OCI-LY7 (cell line): ENCODE measurements at regions not wholly inside any gene's neighbourhood (a gene's known extent, or its start where the extent isn't known, plus 50 kb on each side); places are given as distances from the start of the nearest gene placed in this dataset.

Experiments
- BruUV-seq: library from RNA; stranded (reverse); fragments of 400-500 nt; replicated peaks from 2 replicates; lab custom pipeline; 2021; lab: Mats Ljungman, UMichigan
- CTCF ChIA-PET: fragments of 300-600 bp; sonication (Branson Sonifier 250); formaldehyde crosslinking; loops from one replicate; lab custom pipeline; 2022; ENCODE audit warnings: antibody characterized with exemption; ENCODE audit not compliant: unreplicated experiment; lab: Charles Lee
- POLR2A ChIA-PET: fragments of 300-600 bp; sonication (Branson Sonifier 250); formaldehyde crosslinking; loops from one replicate; lab custom pipeline; 2022; ENCODE audit warnings: antibody characterized with exemption; lab: Charles Lee
- DNase-seq: peaks from one replicate; pipeline ENCODE4 v3.0.0-alpha.2; 2015; ENCODE audit warnings: low spot score
- H2AFZ ChIP-seq: fragments of 200-600 bp; sonication (generic), shearing (Covaris generic); 2 replicates; pipeline ENCODE4 v1.6.1; 2014; ENCODE audit warnings: mild to moderate bottlenecking, antibody characterized with exemption, low read length, moderate library complexity
- H3K27ac ChIP-seq: fragments of 200-600 bp; sonication (generic); 2 replicates; pipeline ENCODE4 v1.5.1; 2014; ENCODE audit warnings: mixed run types, low read depth, mild to moderate bottlenecking, moderate library complexity, low read length, inconsistent platforms; ENCODE audit not compliant: poor library complexity, severe bottlenecking
- H3K36me3 ChIP-seq: fragments of 200-600 bp; sonication (generic); 2 replicates; pipeline ENCODE4 v1.6.1; 2014; ENCODE audit warnings: mild to moderate bottlenecking, antibody characterized with exemption, low read length, moderate library complexity, mixed read lengths; ENCODE audit not compliant: insufficient read depth
- H3K4me1 ChIP-seq: fragments of 200-600 bp; sonication (generic); 2 replicates; pipeline ENCODE4 v1.5.1; 2014; ENCODE audit warnings: mild to moderate bottlenecking, low read length; ENCODE audit not compliant: insufficient read depth, poor library complexity, severe bottlenecking
- H3K4me2 ChIP-seq: fragments of 200-600 bp; sonication (generic); 2 replicates; pipeline ENCODE4 v1.6.1; 2014; ENCODE audit warnings: mild to moderate bottlenecking, low read length
- H3K4me3 ChIP-seq: fragments of 200-600 bp; sonication (generic); 2 replicates; pipeline ENCODE4 v1.5.1; 2014; ENCODE audit warnings: mild to moderate bottlenecking, low read depth, low read length; ENCODE audit not compliant: poor library complexity, severe bottlenecking
- H3K79me2 ChIP-seq: fragments of 200-600 bp; sonication (generic); 2 replicates; pipeline ENCODE4 v1.6.1; 2016; ENCODE audit warnings: low read depth, mild to moderate bottlenecking, low read length, moderate library complexity, mixed read lengths; ENCODE audit not compliant: insufficient read depth
- H3K9me2 ChIP-seq: fragments of 200-600 bp; sonication (generic); 2 replicates; pipeline ENCODE4 v1.6.1; 2016; ENCODE audit warnings: mild to moderate bottlenecking, low read length, mixed read lengths; ENCODE audit not compliant: insufficient read depth
- H3K9me3 ChIP-seq: fragments of 200-600 bp; sonication (generic); 2 replicates; pipeline ENCODE4 v1.6.1; 2014; ENCODE audit warnings: mild to moderate bottlenecking, mixed run types, low read length, mixed read lengths
- H4K20me1 ChIP-seq: fragments of 200-600 bp; sonication (generic); 2 replicates; pipeline ENCODE4 v1.6.1; 2014; ENCODE audit warnings: mild to moderate bottlenecking, antibody characterized with exemption, low read length, moderate library complexity, mixed read lengths; ENCODE audit not compliant: insufficient read depth
- EZH2phosphoT487 ChIP-seq: fragments of 200-600 bp; sonication (generic); IDR thresholded peaks from 2 replicates; pipeline ENCODE4 v1.6.1; 2018; ENCODE audit warnings: low read depth, borderline replicate concordance, mild to moderate bottlenecking, mixed run types, antibody characterized with exemption, low read length, moderate library complexity, mixed read lengths
- intact Hi-C: fragments of 100-400 bp; cut with micrococcal nuclease; formaldehyde crosslinking; loops from one replicate; pipeline ENCODE4 v1.10.0; 2022; ENCODE audit not compliant: unreplicated experiment
- TF ChIP-seq, protein P1 (sequence below): fragments of 200-600 bp; sonication (generic); conservative IDR thresholded peaks from 2 replicates; pipeline ENCODE4 v1.5.1; 2014; ENCODE audit warnings: mild to moderate bottlenecking, antibody characterized with exemption, low read length, moderate library complexity, mixed read lengths

GRCh38 chr14:98816195-98816594, 455.8 kb downstream of the BCL11B start:
- POLR2A ChIA-PET = no interaction called here
- CTCF ChIA-PET = no interaction called here
- Histone ChIP-seq H4K20me1 (no peaks in the 10 kb centered on the region), H3K27ac (no peak overlapping the region), H3K9me3 (no peaks in the 10 kb centered on the region), H3K79me2 (no peaks in the 10 kb centered on the region), H3K36me3 (no peaks in the 10 kb centered on the region), H3K4me1 (peaks cover 4% of the 10 kb centered on the region), H3K4me3 (no peak overlapping the region), H2AFZ (no peak overlapping the region), H3K4me2 (no peak overlapping the region), H3K9me2 (no peaks in the 10 kb centered on the region)
- no TSS peak for BruUV-seq
- TF ChIP-seq, protein P1, sequence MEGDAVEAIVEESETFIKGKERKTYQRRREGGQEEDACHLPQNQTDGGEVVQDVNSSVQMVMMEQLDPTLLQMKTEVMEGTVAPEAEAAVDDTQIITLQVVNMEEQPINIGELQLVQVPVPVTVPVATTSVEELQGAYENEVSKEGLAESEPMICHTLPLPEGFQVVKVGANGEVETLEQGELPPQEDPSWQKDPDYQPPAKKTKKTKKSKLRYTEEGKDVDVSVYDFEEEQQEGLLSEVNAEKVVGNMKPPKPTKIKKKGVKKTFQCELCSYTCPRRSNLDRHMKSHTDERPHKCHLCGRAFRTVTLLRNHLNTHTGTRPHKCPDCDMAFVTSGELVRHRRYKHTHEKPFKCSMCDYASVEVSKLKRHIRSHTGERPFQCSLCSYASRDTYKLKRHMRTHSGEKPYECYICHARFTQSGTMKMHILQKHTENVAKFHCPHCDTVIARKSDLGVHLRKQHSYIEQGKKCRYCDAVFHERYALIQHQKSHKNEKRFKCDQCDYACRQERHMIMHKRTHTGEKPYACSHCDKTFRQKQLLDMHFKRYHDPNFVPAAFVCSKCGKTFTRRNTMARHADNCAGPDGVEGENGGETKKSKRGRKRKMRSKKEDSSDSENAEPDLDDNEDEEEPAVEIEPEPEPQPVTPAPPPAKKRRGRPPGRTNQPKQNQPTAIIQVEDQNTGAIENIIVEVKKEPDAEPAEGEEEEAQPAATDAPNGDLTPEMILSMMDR = no peak
- TF ChIP-seq EZH2phosphoT487 = no peak
- intact Hi-C loops = no loop called here
- no peak for DNase-seq

DNA sequence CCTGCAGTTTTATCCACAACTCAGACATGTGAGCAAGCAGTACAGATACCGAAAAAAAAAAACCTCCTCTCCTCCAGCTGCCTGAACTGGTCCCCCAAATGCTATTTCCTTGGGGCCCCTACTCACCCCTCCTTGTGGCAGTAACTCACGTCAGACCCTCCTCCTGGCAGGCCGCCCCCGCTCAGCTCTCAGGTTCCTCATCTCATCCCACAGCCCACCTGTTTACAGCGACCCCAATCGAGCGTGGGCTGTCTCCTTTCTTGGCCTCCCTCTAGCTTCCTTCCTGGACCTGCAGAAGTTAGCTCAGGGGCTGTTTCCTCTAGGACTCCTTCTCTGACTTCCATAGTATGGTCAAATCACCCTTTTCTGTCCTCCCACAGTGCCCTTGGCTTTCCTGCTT, 455.3 kb downstream of the BCL11B start:
- Histone ChIP-seq H3K79me2 (no peaks in the 10 kb centered on the region), H3K27ac (no peak overlapping the region), H3K4me3 (no peak overlapping the region), H2AFZ (no peak overlapping the region), H3K9me3 (no peaks in the 10 kb centered on the region), H3K9me2 (no peaks in the 10 kb centered on the region), H3K4me1 (peaks cover 4% of the 10 kb centered on the region), H3K4me2 (no peak overlapping the region), H4K20me1 (no peaks in the 10 kb centered on the region), H3K36me3 (no peaks in the 10 kb centered on the region)
- ChIA-PET POLR2A (no interaction called here), CTCF (no interaction called here)
- intact Hi-C loops = no loop called here
- TF ChIP-seq, protein P1 = no peak
- no peak for TF ChIP-seq EZH2phosphoT487
- BruUV-seq = no TSS peak
- DNase-seq = no peak

DNA sequence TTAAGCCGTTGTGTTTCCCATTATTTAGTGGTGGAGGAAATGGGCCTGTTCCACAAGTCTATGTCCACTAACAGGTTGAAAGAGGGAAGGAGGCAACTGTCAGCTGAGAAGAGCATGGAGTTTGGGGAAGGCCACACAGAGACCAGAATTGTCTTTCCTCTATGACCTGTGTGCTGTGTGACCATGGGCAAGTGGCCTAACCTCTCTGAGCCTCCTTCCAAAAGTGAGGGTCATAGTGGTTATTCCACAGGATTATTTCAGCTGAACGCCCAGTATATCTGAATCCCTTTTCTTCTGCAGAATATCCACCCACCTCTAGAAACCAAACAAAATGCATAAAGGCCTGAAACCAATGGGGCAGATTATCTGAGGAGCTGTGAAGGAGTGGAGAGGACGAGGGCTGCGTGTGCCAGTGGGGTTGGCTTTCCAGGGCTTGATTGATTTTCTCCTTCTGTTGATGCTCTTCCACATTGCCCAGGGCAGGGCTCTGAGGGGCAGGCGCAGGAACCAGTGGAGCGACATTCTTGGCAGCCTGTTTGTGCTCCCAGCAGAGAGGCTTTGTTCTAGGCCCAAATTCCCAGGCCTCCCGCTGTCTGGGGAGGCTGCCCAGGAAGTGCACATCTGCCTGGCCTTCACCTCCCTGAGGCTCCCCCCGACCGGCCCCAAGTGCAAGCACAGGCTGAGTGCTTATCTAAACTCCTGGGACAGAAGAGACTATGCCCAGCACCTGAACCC, 452.7 kb downstream of the BCL11B start:
- H3K36me3 ChIP-seq = no peaks in the 10 kb centered on the region
- no peak overlapping the region for H2AFZ ChIP-seq
- peaks cover 4% of the 10 kb centered on the region for H3K4me1 ChIP-seq
- no peaks in the 10 kb centered on the region for H3K79me2 ChIP-seq
- intact Hi-C loops = no loop called here
- ChIA-PET CTCF (no interaction called here), POLR2A (interaction anchor here (0.7 kb wide), 1 partner anchor 111 kb away, joined by 3 read pairs; no protein-coding TSS in a partner anchor)
- BruUV-seq = no TSS peak
- no peaks in the 10 kb centered on the region for H3K9me3 ChIP-seq
- TF ChIP-seq, protein P1 = no peak
- no peak for TF ChIP-seq EZH2phosphoT487
- no peak overlapping the region for H3K4me3 ChIP-seq
- no peaks in the 10 kb centered on the region for H3K9me2 ChIP-seq
- H4K20me1 ChIP-seq = no peaks in the 10 kb centered on the region
- H3K4me2 ChIP-seq = no peak overlapping the region
- no peak for DNase-seq
- no peak overlapping the region for H3K27ac ChIP-seq
